MM.1S (cell line): ENCODE measurements at regions not wholly inside any gene's neighbourhood (a gene's known extent, or its start where the extent isn't known, plus 50 kb on each side); places are given as distances from the start of the nearest gene placed in this dataset.

Experiments
- DNase-seq: peaks from one replicate; pipeline ENCODE4 v3.0.0-alpha.2; 2015
- H2AFZ ChIP-seq: fragments of 300-600 bp; sonication (generic); 2 replicates; pipeline ENCODE4 v1.6.0; 2016; ENCODE audit warnings: antibody characterized with exemption, low read length
- H3F3A ChIP-seq: fragments of 300-600 bp; sonication (generic); 2 replicates; pipeline ENCODE4 v1.6.1; 2016; ENCODE audit warnings: mild to moderate bottlenecking, antibody characterized with exemption, low read length, moderate library complexity, mixed read lengths; ENCODE audit not compliant: insufficient read depth
- H3K27ac ChIP-seq: fragments of 300-600 bp; sonication (generic); 2 replicates; pipeline ENCODE4 v1.5.1; 2016; ENCODE audit warnings: mild to moderate bottlenecking, low read length
- H3K27me3 ChIP-seq: fragments of 300-600 bp; sonication (generic); replicated peaks from 2 replicates; pipeline ENCODE4 v1.6.0; 2016; ENCODE audit warnings: low read length; ENCODE audit not compliant: insufficient read depth
- H3K36me3 ChIP-seq: fragments of 300-600 bp; sonication (generic); replicated peaks from 2 replicates; pipeline ENCODE4 v1.6.1; 2016; ENCODE audit warnings: mild to moderate bottlenecking, low read length, mixed read lengths; ENCODE audit not compliant: insufficient read depth
- H3K4me1 ChIP-seq: fragments of 300-600 bp; sonication (generic); 2 replicates; pipeline ENCODE4 v1.6.1; 2016; ENCODE audit warnings: low read length, mixed read lengths
- H3K4me2 ChIP-seq: fragments of 300-600 bp; sonication (generic); 2 replicates; pipeline ENCODE4 v1.6.0; 2016; ENCODE audit warnings: low read depth, low read length
- H3K4me3 ChIP-seq: fragments of 300-600 bp; sonication (generic); 2 replicates; pipeline ENCODE4 v1.5.1; 2016; ENCODE audit warnings: low read length, mixed read lengths
- H3K79me2 ChIP-seq: fragments of 300-600 bp; sonication (generic); 2 replicates; pipeline ENCODE4 v1.6.1; 2016; ENCODE audit warnings: mixed run types, low read length, mixed read lengths
- H3K9ac ChIP-seq: fragments of 300-600 bp; sonication (generic); 2 replicates; pipeline ENCODE4 v1.6.1; 2016; ENCODE audit warnings: low read length, mixed read lengths
- H3K9me2 ChIP-seq: fragments of 300-600 bp; sonication (generic); replicated peaks from 2 replicates; pipeline ENCODE4 v1.6.1; 2016; ENCODE audit warnings: mild to moderate bottlenecking, low read length, mixed read lengths; ENCODE audit not compliant: insufficient read depth
- H3K9me3 ChIP-seq: fragments of 300-600 bp; sonication (generic); replicated peaks from 2 replicates; pipeline ENCODE4 v1.6.1; 2016; ENCODE audit warnings: mild to moderate bottlenecking, low read length, mixed read lengths; ENCODE audit not compliant: insufficient read depth
- H4K20me1 ChIP-seq: fragments of 300-600 bp; sonication (generic); 2 replicates; pipeline ENCODE4 v1.6.1; 2016; ENCODE audit warnings: mild to moderate bottlenecking, low read length, moderate library complexity, mixed read lengths; ENCODE audit not compliant: insufficient read depth
- CTCF ChIP-seq: fragments of 300-600 bp; sonication (generic); IDR thresholded peaks from 2 replicates; pipeline ENCODE4 v1.5.1; 2016; ENCODE audit warnings: antibody characterized with exemption, low read length, mixed read lengths
- EZH2 ChIP-seq: fragments of 300-600 bp; sonication (generic); optimal IDR thresholded peaks from 2 replicates; pipeline ENCODE3; 2017; ENCODE audit warnings: low read depth, mild to moderate bottlenecking, antibody characterized with exemption, low read length, mixed read lengths
- EZH2phosphoT487 ChIP-seq: fragments of 300-600 bp; sonication (generic); IDR thresholded peaks from 2 replicates; pipeline ENCODE4 v1.6.1; 2018; ENCODE audit warnings: antibody characterized with exemption, low read length

- H3K79me2 ChIP-seq: no peaks in the 10 kb centered on the region
- H4K20me1 ChIP-seq: no peaks in the 10 kb centered on the region
- no peak overlapping the region for H3K27ac ChIP-seq
- no peak for DNase-seq
- TF ChIP-seq EZH2phosphoT487: no peak
- TF ChIP-seq EZH2: no peak
- TF ChIP-seq CTCF: no peak
- no peaks in the 10 kb centered on the region for H3K9me2 ChIP-seq
- H3K36me3 ChIP-seq: no peaks in the 10 kb centered on the region
- H3F3A ChIP-seq: no peaks in the 10 kb centered on the region
- H3K4me1 ChIP-seq: no peaks in the 10 kb centered on the region
- no peak overlapping the region for H2AFZ ChIP-seq
- no peaks in the 10 kb centered on the region for H3K9me3 ChIP-seq
- no peak overlapping the region for H3K4me2 ChIP-seq
- no peak overlapping the region for H3K9ac ChIP-seq
- H3K4me3 ChIP-seq: no peak overlapping the region
- H3K27me3 ChIP-seq: no peaks in the 10 kb centered on the region
Observed at GRCh38 chr16:55130456-55130855, 193.5 kb upstream of the IRX6 start.

- no peak overlapping the region for H3K9ac ChIP-seq
- no peak overlapping the region for H3K4me3 ChIP-seq
- DNase-seq: no peak
- TF ChIP-seq EZH2phosphoT487 (no peak), EZH2 (no peak), CTCF (no peak)
- H3K36me3 ChIP-seq: no peaks in the 10 kb centered on the region
- no peaks in the 10 kb centered on the region for H3F3A ChIP-seq
- H2AFZ ChIP-seq: no peak overlapping the region
- no peak overlapping the region for H3K4me2 ChIP-seq
- H3K9me3 ChIP-seq: no peaks in the 10 kb centered on the region
- no peaks in the 10 kb centered on the region for H3K79me2 ChIP-seq
- H4K20me1 ChIP-seq: no peaks in the 10 kb centered on the region
- no peaks in the 10 kb centered on the region for H3K27me3 ChIP-seq
- no peak overlapping the region for H3K27ac ChIP-seq
- no peaks in the 10 kb centered on the region for H3K4me1 ChIP-seq
- H3K9me2 ChIP-seq: no peaks in the 10 kb centered on the region
Observed at GRCh38 chr16:55130911-55131310, 193.1 kb upstream of the IRX6 start.

- TF ChIP-seq CTCF (no peak), EZH2phosphoT487 (no peak), EZH2 (no peak)
- Histone ChIP-seq H3K4me1 (no peaks in the 10 kb centered on the region), H3K27me3 (no peaks in the 10 kb centered on the region), H3K36me3 (no peaks in the 10 kb centered on the region), H3K4me3 (no peak overlapping the region), H3K9me3 (no peaks in the 10 kb centered on the region), H3K9ac (no peak overlapping the region), H4K20me1 (no peaks in the 10 kb centered on the region), H3F3A (no peaks in the 10 kb centered on the region), H2AFZ (no peak overlapping the region), H3K4me2 (no peak overlapping the region), H3K9me2 (no peaks in the 10 kb centered on the region), H3K27ac (no peak overlapping the region), H3K79me2 (no peaks in the 10 kb centered on the region)
- no peak for DNase-seq
Observed at GRCh38 chr16:55133654-55134053, 190.3 kb upstream of the IRX6 start.
